IMR-90 (cell line): ENCODE measurements at regions not wholly inside any gene's neighbourhood (a gene's known extent, or its start where the extent isn't known, plus 50 kb on each side); places are given as distances from the start of the nearest gene placed in this dataset.

Experiments used
- ATAC-seq: fragments of 200-7000 bp; cut with Tn5 transposase; 2 replicates; pipeline ENCODE4 v1.9.1; 2020; ENCODE audit warnings: low read depth, mild to moderate bottlenecking, moderate library complexity
- BruUV-seq: library from RNA; stranded (reverse); fragments of 400-500 nt; replicated peaks from 2 replicates; lab custom pipeline; 2021; lab: Mats Ljungman, UMichigan
- CTCF ChIA-PET: fragments of 300-600 bp; formaldehyde crosslinking; extraction: SDS; loops from one replicate; lab custom pipeline; 2021; ENCODE audit warnings: antibody characterized with exemption; lab: Yijun Ruan, JAX
- POLR2A ChIA-PET: fragments of 300-600 bp; sonication (Branson Sonifier 250); formaldehyde crosslinking; loops from one replicate; lab custom pipeline; 2022; ENCODE audit warnings: antibody characterized with exemption; ENCODE audit not compliant: unreplicated experiment; lab: Charles Lee
- DNase-seq: peaks from one replicate; pipeline ENCODE4 v3.0.0; 2013
- H2AFZ ChIP-seq: replicated peaks from 2 replicates; pipeline ENCODE3; 2013; ENCODE audit warnings: low read length, mild to moderate bottlenecking; ENCODE audit not compliant: poor library complexity
- H2AK5ac ChIP-seq: 2 replicates; pipeline ENCODE4 v1.6.1; 2013; ENCODE audit warnings: low read depth, low read length, inconsistent platforms
- H2AK9ac ChIP-seq: replicated peaks from 2 replicates; pipeline ENCODE3; 2013; ENCODE audit warnings: mild to moderate bottlenecking, low read depth, low read length, moderate library complexity; ENCODE audit not compliant: poor library complexity
- H2BK120ac ChIP-seq: 2 replicates; pipeline ENCODE4 v1.6.1; 2013; ENCODE audit warnings: low read depth, low read length, inconsistent platforms
- H2BK15ac ChIP-seq: 3 replicates; pipeline ENCODE4 v1.6.1; 2013; ENCODE audit warnings: low read depth, low read length, inconsistent platforms
- H2BK20ac ChIP-seq: 2 replicates; pipeline ENCODE4 v1.6.1; 2013; ENCODE audit warnings: low read depth, mild to moderate bottlenecking, inconsistent platforms, low read length, moderate library complexity
- H2BK5ac ChIP-seq: 2 replicates; pipeline ENCODE4 v1.6.1; 2013; ENCODE audit warnings: mild to moderate bottlenecking, low read depth, low read length, inconsistent platforms; ENCODE audit not compliant: poor library complexity, severe bottlenecking
- H3K14ac ChIP-seq: replicated peaks from 2 replicates; pipeline ENCODE4 v1.6.1; 2013; ENCODE audit warnings: low read depth, low read length, inconsistent platforms
- H3K18ac ChIP-seq: 2 replicates; pipeline ENCODE4 v1.6.1; 2013; ENCODE audit warnings: low read depth, low read length, control low read depth
- H3K23ac ChIP-seq: 2 replicates; pipeline ENCODE4 v1.6.1; 2013; ENCODE audit warnings: low read depth, low read length, inconsistent platforms
- H3K27ac ChIP-seq: 2 replicates; pipeline ENCODE4 v1.5.1; 2013; ENCODE audit warnings: mild to moderate bottlenecking, control low read depth, low read length; ENCODE audit not compliant: insufficient read depth
- H3K27me3 ChIP-seq: 2 replicates; pipeline ENCODE4 v1.6.1; 2013; ENCODE audit warnings: low read length; ENCODE audit not compliant: control insufficient read depth, insufficient read depth
- H3K36me3 ChIP-seq: 2 replicates; pipeline ENCODE4 v1.6.1; 2013; ENCODE audit warnings: low read length, mixed read lengths; ENCODE audit not compliant: control insufficient read depth, insufficient read depth
- H3K4ac ChIP-seq: 2 replicates; pipeline ENCODE4 v1.6.1; 2013; ENCODE audit warnings: low read depth, low read length, inconsistent platforms
- H3K4me1 ChIP-seq: 2 replicates; pipeline ENCODE4 v1.6.1; 2013; ENCODE audit warnings: low read length, mixed read lengths; ENCODE audit not compliant: control insufficient read depth, insufficient read depth
- H3K4me2 ChIP-seq: 2 replicates; pipeline ENCODE4 v1.6.1; 2013; ENCODE audit warnings: low read depth, mild to moderate bottlenecking, control low read depth, low read length, moderate library complexity
- H3K4me3 ChIP-seq: 2 replicates; pipeline ENCODE4 v1.5.1; 2013; ENCODE audit warnings: low read depth, mild to moderate bottlenecking, control low read depth, low read length, moderate library complexity; ENCODE audit not compliant: insufficient read depth
- H3K56ac ChIP-seq: 2 replicates; pipeline ENCODE4 v1.6.1; 2013; ENCODE audit warnings: low read length, inconsistent platforms; ENCODE audit not compliant: insufficient read depth; ENCODE audit errors: extremely low read depth
- H3K79me1 ChIP-seq, 2 experiments: 2 replicates each; pipeline ENCODE4 v1.6.1; 2013; ENCODE audit warnings: low read length in 2 of 2, inconsistent platforms in 1 of 2, low read depth in 1 of 2
- H3K9ac ChIP-seq: 2 replicates; pipeline ENCODE4 v1.6.1; 2013; ENCODE audit warnings: low read depth, low read length, control low read depth
- H3K9me1 ChIP-seq: 2 replicates; pipeline ENCODE4 v1.6.1; 2013; ENCODE audit warnings: low read length, inconsistent platforms; ENCODE audit not compliant: insufficient read depth
- H3K9me3 ChIP-seq: 2 replicates; pipeline ENCODE4 v1.6.1; 2013; ENCODE audit warnings: low read length; ENCODE audit not compliant: control insufficient read depth, insufficient read depth
- H4K20me1 ChIP-seq: 2 replicates; pipeline ENCODE4 v1.6.1; 2013; ENCODE audit warnings: low read length, inconsistent platforms; ENCODE audit not compliant: insufficient read depth
- H4K5ac ChIP-seq: 2 replicates; pipeline ENCODE4 v1.6.1; 2013; ENCODE audit warnings: mild to moderate bottlenecking, low read depth, low read length, control low read depth
- H4K8ac ChIP-seq, 2 experiments: 2 replicates each; pipeline ENCODE4 v1.6.1; 2013; ENCODE audit warnings: low read depth in 2 of 2, low read length in 2 of 2, control low read depth in 1 of 2, inconsistent platforms in 1 of 2
- H4K91ac ChIP-seq: 2 replicates; pipeline ENCODE4 v1.6.1; 2013; ENCODE audit warnings: low read depth, low read length, inconsistent platforms; ENCODE audit not compliant: insufficient read depth
- BHLHE40 ChIP-seq: fragments of 150-350 bp; IDR thresholded peaks from 2 replicates; pipeline ENCODE4 v1.6.1; 2016; ENCODE audit warnings: mild to moderate bottlenecking, low read depth, low read length
- CEBPB ChIP-seq: IDR thresholded peaks from 2 replicates; pipeline ENCODE4 v1.6.1; 2012; ENCODE audit warnings: low read depth, low read length, improper control_type of control experiment
- CHD1 ChIP-seq: IDR thresholded peaks from 2 replicates; pipeline ENCODE4 v1.6.1; 2012; ENCODE audit warnings: low read depth, low read length, improper control_type of control experiment
- FOS ChIP-seq: fragments of 150-350 bp; IDR thresholded peaks from 2 replicates; pipeline ENCODE4 v1.6.1; 2016; ENCODE audit warnings: low read depth, low read length
- MAFK ChIP-seq: IDR thresholded peaks from 2 replicates; pipeline ENCODE4 v1.6.1; 2012; ENCODE audit warnings: low read depth, low read length, improper control_type of control experiment
- MAZ ChIP-seq: IDR thresholded peaks from 2 replicates; pipeline ENCODE4 v1.6.1; 2012; ENCODE audit warnings: low read depth, mild to moderate bottlenecking, low read length, improper control_type of control experiment, moderate library complexity, borderline replicate concordance
- MXI1 ChIP-seq: IDR thresholded peaks from 2 replicates; pipeline ENCODE4 v1.6.1; 2012; ENCODE audit warnings: low read depth, mild to moderate bottlenecking, low read length, moderate library complexity, borderline replicate concordance
- NFE2L2 ChIP-seq: fragments of 150-350 bp; IDR thresholded peaks from 2 replicates; pipeline ENCODE4 v1.6.1; 2016; ENCODE audit warnings: low read depth, mild to moderate bottlenecking, low read length
- POLR2A ChIP-seq: IDR thresholded peaks from 2 replicates; pipeline ENCODE4 v1.6.1; 2012; ENCODE audit warnings: mild to moderate bottlenecking, low read depth, low read length
- RAD21 ChIP-seq: IDR thresholded peaks from 2 replicates; pipeline ENCODE4 v1.6.1; 2012; ENCODE audit warnings: low read length, improper control_type of control experiment
- RCOR1 ChIP-seq: IDR thresholded peaks from 2 replicates; pipeline ENCODE4 v1.6.1; 2012; ENCODE audit warnings: mild to moderate bottlenecking, low read length, improper control_type of control experiment; ENCODE audit not compliant: insufficient replicate concordance
- RFX5 ChIP-seq: IDR thresholded peaks from 2 replicates; pipeline ENCODE4 v1.8.0; 2012; ENCODE audit warnings: low read depth, mild to moderate bottlenecking, low read length, moderate library complexity
- SMC3 ChIP-seq: fragments of 150-350 bp; IDR thresholded peaks from 2 replicates; pipeline ENCODE4 v1.6.1; 2016; ENCODE audit warnings: low read depth, mild to moderate bottlenecking, antibody characterized with exemption, low read length, moderate library complexity
- USF2 ChIP-seq: fragments of 150-350 bp; IDR thresholded peaks from 2 replicates; pipeline ENCODE4 v1.6.1; 2017; ENCODE audit warnings: mild to moderate bottlenecking, antibody characterized with exemption, low read length, low read depth
- WGBS, 2 experiments: methylation state at CpG; one replicate each; pipeline versions ENCODE4 v1.1.5 to v1.1.7; 2013; ENCODE audit warnings: missing lambda C conversion rate in 2 of 2; ENCODE audit not compliant: insufficient read length in 1 of 2; ENCODE audit errors: extremely low coverage in 2 of 2; 5-methylcytosine and 5-hydroxymethylcytosine counted together
- dilution Hi-C: fragments of 300-500 bp; cut with HindIII; formaldehyde crosslinking; loops from one replicate; pipeline ENCODE4 v1.14.3; 2018; ENCODE audit warnings: low sequenced_read_pairs; ENCODE audit not compliant: unreplicated experiment
- in situ Hi-C: fragments of 300-500 bp; cut with MboI; formaldehyde crosslinking; loops from 3 replicates; pipeline ENCODE4 v1.14.3; 2019; ENCODE audit warnings: low sequenced_read_pairs, inconsistent platforms, mixed read lengths
- intact Hi-C: fragments of 100-400 bp; cut with micrococcal nuclease; formaldehyde crosslinking; loops from 2 replicates; pipeline ENCODE4 v1.10.0; 2022
- TF ChIP-seq, protein P1 (sequence below): fragments of 150-350 bp; IDR thresholded peaks from 2 replicates; pipeline ENCODE4 v1.6.1; 2016; ENCODE audit warnings: low read depth, mild to moderate bottlenecking, low read length, moderate library complexity, borderline replicate concordance
- TF ChIP-seq, protein P2 (sequence below): conservative IDR thresholded peaks from 2 replicates; pipeline ENCODE4 v1.5.1; 2012; ENCODE audit warnings: mild to moderate bottlenecking, low read depth, low read length, improper control_type of control experiment

- WGBS, 2 experiments = no CpG with 5 or more reads among the region's 4 CpGs
- H3K9me1 ChIP-seq = no peaks in the 10 kb centered on the region
- no peak overlapping the region for H2BK20ac ChIP-seq
- H3K4me3 ChIP-seq = no peak overlapping the region
- no peaks in the 10 kb centered on the region for H4K20me1 ChIP-seq
- dilution Hi-C loops = no loop called here
- H4K91ac ChIP-seq = no peak overlapping the region
- no peak overlapping the region for H3K9ac ChIP-seq
- no peak overlapping the region for H2AK5ac ChIP-seq
- in situ Hi-C loops = no loop called here
- no peak overlapping the region for H3K27ac ChIP-seq
- no peaks in the 10 kb centered on the region for H3K9me3 ChIP-seq
- no peak overlapping the region for H3K4ac ChIP-seq
- intact Hi-C loops = no loop called here
- H3K79me1 ChIP-seq = no peaks in the 10 kb centered on the region
- H3K56ac ChIP-seq = no peak overlapping the region
- H4K8ac ChIP-seq = no peak overlapping the region
- H2BK5ac ChIP-seq = no peak overlapping the region
- ChIA-PET POLR2A (no interaction called here), CTCF (no interaction called here)
- H3K27me3 ChIP-seq = no peaks in the 10 kb centered on the region; the same call in none of the 2 replicates
- no peak overlapping the region for H3K18ac ChIP-seq
- H2BK120ac ChIP-seq = no peak overlapping the region
- no peak overlapping the region for H3K4me2 ChIP-seq
- no peak overlapping the region for H3K14ac ChIP-seq
- no peak overlapping the region for H4K5ac ChIP-seq
- no peak for DNase-seq
- no peak overlapping the region for H2BK15ac ChIP-seq
- ATAC-seq = no peak
- H3K23ac ChIP-seq = no peak overlapping the region
- no peak overlapping the region for H2AK9ac ChIP-seq
- H3K4me1 ChIP-seq = no peaks in the 10 kb centered on the region; the same call in 1 of the 2 replicates
- H3K36me3 ChIP-seq = no peaks in the 10 kb centered on the region
- TF ChIP-seq RAD21 (no peak), MAZ (no peak), MAFK (no peak), MXI1 (no peak), CEBPB (no peak), NFE2L2 (no peak), FOS (no peak), POLR2A (no peak), RFX5 (no peak), BHLHE40 (no peak), USF2 (no peak), SMC3 (no peak), CHD1 (no peak), RCOR1 (no peak)
- TF ChIP-seq, protein P1, sequence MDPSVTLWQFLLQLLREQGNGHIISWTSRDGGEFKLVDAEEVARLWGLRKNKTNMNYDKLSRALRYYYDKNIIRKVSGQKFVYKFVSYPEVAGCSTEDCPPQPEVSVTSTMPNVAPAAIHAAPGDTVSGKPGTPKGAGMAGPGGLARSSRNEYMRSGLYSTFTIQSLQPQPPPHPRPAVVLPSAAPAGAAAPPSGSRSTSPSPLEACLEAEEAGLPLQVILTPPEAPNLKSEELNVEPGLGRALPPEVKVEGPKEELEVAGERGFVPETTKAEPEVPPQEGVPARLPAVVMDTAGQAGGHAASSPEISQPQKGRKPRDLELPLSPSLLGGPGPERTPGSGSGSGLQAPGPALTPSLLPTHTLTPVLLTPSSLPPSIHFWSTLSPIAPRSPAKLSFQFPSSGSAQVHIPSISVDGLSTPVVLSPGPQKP = no peak
- TF ChIP-seq, protein P2, sequence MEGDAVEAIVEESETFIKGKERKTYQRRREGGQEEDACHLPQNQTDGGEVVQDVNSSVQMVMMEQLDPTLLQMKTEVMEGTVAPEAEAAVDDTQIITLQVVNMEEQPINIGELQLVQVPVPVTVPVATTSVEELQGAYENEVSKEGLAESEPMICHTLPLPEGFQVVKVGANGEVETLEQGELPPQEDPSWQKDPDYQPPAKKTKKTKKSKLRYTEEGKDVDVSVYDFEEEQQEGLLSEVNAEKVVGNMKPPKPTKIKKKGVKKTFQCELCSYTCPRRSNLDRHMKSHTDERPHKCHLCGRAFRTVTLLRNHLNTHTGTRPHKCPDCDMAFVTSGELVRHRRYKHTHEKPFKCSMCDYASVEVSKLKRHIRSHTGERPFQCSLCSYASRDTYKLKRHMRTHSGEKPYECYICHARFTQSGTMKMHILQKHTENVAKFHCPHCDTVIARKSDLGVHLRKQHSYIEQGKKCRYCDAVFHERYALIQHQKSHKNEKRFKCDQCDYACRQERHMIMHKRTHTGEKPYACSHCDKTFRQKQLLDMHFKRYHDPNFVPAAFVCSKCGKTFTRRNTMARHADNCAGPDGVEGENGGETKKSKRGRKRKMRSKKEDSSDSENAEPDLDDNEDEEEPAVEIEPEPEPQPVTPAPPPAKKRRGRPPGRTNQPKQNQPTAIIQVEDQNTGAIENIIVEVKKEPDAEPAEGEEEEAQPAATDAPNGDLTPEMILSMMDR = no peak
- BruUV-seq = no TSS peak
- no peak overlapping the region for H2AFZ ChIP-seq
Measured at GRCh38 chr20:17068084-17068711, 158.6 kb upstream of the PCSK2 start.
